OCI-LY7 (cell line): ENCODE measurements at regions not wholly inside any gene's neighbourhood (a gene's known extent, or its start where the extent isn't known, plus 50 kb on each side); places are given as distances from the start of the nearest gene placed in this dataset.

ENCODE experiments used
- EZH2phosphoT487 ChIP-seq: fragments of 200-600 bp; sonication (generic); IDR thresholded peaks from 2 replicates; pipeline ENCODE4 v1.6.1; 2018; ENCODE audit warnings: low read depth, borderline replicate concordance, mild to moderate bottlenecking, mixed run types, antibody characterized with exemption, low read length, moderate library complexity, mixed read lengths
- TF ChIP-seq, protein P1 (sequence below): fragments of 200-600 bp; sonication (generic); conservative IDR thresholded peaks from 2 replicates; pipeline ENCODE4 v1.5.1; 2014; ENCODE audit warnings: mild to moderate bottlenecking, antibody characterized with exemption, low read length, moderate library complexity, mixed read lengths

DNA sequence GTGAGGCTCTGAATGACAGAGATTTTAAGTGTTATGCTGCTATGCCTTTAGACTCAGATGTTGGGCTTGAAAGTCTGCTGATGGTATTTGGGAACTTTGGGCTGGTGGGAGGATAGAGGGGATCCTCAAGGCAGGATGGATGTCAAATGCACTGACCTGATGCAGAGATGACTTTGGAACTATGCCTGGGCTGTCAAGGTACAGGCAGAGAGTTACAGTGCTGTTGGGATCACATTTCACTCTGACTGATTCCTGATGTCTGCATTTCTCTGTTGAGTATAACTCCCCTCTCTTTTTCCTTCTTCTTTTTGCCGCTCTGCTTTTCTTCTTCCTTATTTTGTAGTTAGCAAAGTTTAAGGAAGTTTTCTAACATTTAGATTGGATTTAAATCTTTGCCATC is 271.8 kb upstream of the ARX start:
- no peak for TF ChIP-seq EZH2phosphoT487
- TF ChIP-seq, protein P1, sequence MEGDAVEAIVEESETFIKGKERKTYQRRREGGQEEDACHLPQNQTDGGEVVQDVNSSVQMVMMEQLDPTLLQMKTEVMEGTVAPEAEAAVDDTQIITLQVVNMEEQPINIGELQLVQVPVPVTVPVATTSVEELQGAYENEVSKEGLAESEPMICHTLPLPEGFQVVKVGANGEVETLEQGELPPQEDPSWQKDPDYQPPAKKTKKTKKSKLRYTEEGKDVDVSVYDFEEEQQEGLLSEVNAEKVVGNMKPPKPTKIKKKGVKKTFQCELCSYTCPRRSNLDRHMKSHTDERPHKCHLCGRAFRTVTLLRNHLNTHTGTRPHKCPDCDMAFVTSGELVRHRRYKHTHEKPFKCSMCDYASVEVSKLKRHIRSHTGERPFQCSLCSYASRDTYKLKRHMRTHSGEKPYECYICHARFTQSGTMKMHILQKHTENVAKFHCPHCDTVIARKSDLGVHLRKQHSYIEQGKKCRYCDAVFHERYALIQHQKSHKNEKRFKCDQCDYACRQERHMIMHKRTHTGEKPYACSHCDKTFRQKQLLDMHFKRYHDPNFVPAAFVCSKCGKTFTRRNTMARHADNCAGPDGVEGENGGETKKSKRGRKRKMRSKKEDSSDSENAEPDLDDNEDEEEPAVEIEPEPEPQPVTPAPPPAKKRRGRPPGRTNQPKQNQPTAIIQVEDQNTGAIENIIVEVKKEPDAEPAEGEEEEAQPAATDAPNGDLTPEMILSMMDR: no peak
